ENCODE measurements at regions not wholly inside any gene's neighbourhood (a gene's known extent, or its start where the extent isn't known, plus 50 kb on each side); places are given as distances from the start of the nearest gene placed in this dataset.

DNA sequence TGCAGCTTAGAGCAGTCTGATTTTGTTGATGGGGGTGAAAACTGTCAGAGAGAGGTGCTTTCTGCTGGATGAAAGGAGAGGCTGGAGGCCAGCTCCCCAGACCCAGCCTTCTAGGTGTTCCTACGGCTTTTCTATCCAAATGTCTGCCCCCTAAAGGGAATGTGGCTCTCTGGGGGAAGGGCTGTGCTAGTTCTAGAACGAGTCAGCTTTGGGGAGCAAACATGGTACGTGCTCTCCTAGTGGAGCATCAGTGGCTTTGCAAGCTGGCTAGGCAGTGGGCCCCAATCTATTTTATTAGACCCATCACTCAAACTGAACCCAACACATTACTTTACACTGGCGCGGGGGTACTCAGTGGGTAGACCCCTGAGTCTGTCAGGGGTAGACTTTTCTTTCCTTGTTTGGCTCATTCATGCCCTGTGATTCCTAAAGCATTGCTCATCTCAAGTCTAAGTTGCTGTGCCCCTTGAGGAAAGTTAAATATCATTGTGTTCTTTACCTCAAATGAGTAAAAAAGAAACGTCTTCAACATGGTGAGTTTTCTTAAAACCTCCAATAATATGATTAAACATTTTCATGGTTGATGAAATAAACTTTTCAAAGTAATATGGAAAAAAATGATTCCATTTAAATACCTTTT is 254.9 kb downstream of the DLEU7 start:
- TF ChIP-seq, protein P1, sequence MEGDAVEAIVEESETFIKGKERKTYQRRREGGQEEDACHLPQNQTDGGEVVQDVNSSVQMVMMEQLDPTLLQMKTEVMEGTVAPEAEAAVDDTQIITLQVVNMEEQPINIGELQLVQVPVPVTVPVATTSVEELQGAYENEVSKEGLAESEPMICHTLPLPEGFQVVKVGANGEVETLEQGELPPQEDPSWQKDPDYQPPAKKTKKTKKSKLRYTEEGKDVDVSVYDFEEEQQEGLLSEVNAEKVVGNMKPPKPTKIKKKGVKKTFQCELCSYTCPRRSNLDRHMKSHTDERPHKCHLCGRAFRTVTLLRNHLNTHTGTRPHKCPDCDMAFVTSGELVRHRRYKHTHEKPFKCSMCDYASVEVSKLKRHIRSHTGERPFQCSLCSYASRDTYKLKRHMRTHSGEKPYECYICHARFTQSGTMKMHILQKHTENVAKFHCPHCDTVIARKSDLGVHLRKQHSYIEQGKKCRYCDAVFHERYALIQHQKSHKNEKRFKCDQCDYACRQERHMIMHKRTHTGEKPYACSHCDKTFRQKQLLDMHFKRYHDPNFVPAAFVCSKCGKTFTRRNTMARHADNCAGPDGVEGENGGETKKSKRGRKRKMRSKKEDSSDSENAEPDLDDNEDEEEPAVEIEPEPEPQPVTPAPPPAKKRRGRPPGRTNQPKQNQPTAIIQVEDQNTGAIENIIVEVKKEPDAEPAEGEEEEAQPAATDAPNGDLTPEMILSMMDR (IDR thresholded peaks at IDR 0.05), result no peak
- TF ChIP-seq POLR2AphosphoS5 (IDR thresholded peaks at IDR 0.05; ENCODE audit: insufficient read depth in 1 of 2, low read depth in 1 of 2) (no peak), POLR2A (IDR thresholded peaks at IDR 0.05) (no peak)

Data from vagina (tissue), 2 donors.